Neural crest cell (in vitro differentiated cells): ENCODE measurements at regions not wholly inside any gene's neighbourhood (a gene's known extent, or its start where the extent isn't known, plus 50 kb on each side); places are given as distances from the start of the nearest gene placed in this dataset.

ENCODE experiments used
- DNase-seq: peaks from one replicate; pipeline ENCODE4 v3.0.0; 2021; ENCODE audit warnings: low read depth, mixed read lengths, low spot score
- H3K27ac Mint-ChIP-seq: one replicate; pipeline ENCODE4 v1.8.0; 2021; ENCODE audit warnings: mild to moderate bottlenecking, mixed read lengths; ENCODE audit not compliant: unreplicated experiment
- H3K27me3 Mint-ChIP-seq: 2 replicates; pipeline ENCODE4 v1.8.0; 2021; ENCODE audit warnings: low read depth, mild to moderate bottlenecking, mixed read lengths
- H3K36me3 Mint-ChIP-seq: 2 replicates; pipeline ENCODE4 v1.8.0; 2021; ENCODE audit warnings: low read depth, mild to moderate bottlenecking, mixed read lengths
- H3K4me1 Mint-ChIP-seq: 2 replicates; pipeline ENCODE4 v1.8.0; 2021; ENCODE audit warnings: mixed read lengths
- H3K4me3 Mint-ChIP-seq: one replicate; pipeline ENCODE4 v1.8.0; 2021; ENCODE audit warnings: mild to moderate bottlenecking, mixed read lengths
- H3K9me3 Mint-ChIP-seq: 2 replicates; pipeline ENCODE4 v1.8.0; 2021; ENCODE audit warnings: mixed read lengths
- CTCF ChIP-seq: fragments of 200-600 bp; sonication (generic); conservative IDR thresholded peaks from 2 replicates; pipeline ENCODE4 v1.5.0; 2021; ENCODE audit warnings: antibody characterized with exemption, mild to moderate bottlenecking

GRCh38 chr13:34502011-34502410, 440.1 kb upstream of the NBEA start:
- Mint-ChIP-seq H3K4me3 (no peak overlapping the region), H3K27ac (no peak overlapping the region), H3K36me3 (no peaks in the 10 kb centered on the region), H3K9me3 (peaks cover 4% of the 10 kb centered on the region), H3K4me1 (peaks cover 8% of the 10 kb centered on the region), H3K27me3 (no peaks in the 10 kb centered on the region)
- no peak for TF ChIP-seq CTCF
- DNase-seq: no peak

DNA sequence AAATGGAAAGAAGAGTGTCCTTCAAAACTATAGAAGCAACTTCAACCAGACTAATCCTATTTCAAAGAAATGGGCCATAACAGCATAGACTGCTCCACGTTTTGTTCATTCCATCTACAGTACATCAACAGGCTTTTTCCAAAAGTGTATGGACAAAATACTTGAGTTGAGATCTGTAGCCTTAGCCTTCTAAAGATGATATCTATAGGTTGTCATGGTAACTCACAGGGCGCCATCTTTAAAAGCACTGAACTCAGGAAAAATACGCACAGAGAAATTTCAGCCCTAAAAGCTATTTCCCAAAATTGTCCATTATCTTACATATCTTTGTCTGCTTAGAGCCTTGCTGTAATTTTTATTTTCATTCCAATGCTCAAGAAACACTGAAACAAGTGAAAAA, 439.4 kb upstream of the NBEA start:
- no peak for DNase-seq
- Mint-ChIP-seq H3K27me3 (no peaks in the 10 kb centered on the region), H3K36me3 (no peaks in the 10 kb centered on the region), H3K9me3 (peaks cover 9% of the 10 kb centered on the region), H3K4me3 (no peak overlapping the region), H3K27ac (no peak overlapping the region), H3K4me1 (peaks cover 8% of the 10 kb centered on the region)
- TF ChIP-seq CTCF: no peak

GRCh38 chr13:34506796-34507195, 435.3 kb upstream of the NBEA start:
- peaks cover 4% of the 10 kb centered on the region for H3K4me1 Mint-ChIP-seq
- no peaks in the 10 kb centered on the region for H3K36me3 Mint-ChIP-seq
- H3K27me3 Mint-ChIP-seq: no peaks in the 10 kb centered on the region
- TF ChIP-seq CTCF: no peak
- no peak for DNase-seq
- H3K27ac Mint-ChIP-seq: no peak overlapping the region
- peaks cover 17% of the 10 kb centered on the region for H3K9me3 Mint-ChIP-seq
- H3K4me3 Mint-ChIP-seq: no peak overlapping the region

- Mint-ChIP-seq H3K4me1 (peaks cover 4% of the 10 kb centered on the region), H3K27ac (no peak overlapping the region), H3K27me3 (no peaks in the 10 kb centered on the region), H3K4me3 (no peak overlapping the region), H3K9me3 (peaks cover 17% of the 10 kb centered on the region), H3K36me3 (no peaks in the 10 kb centered on the region)
- TF ChIP-seq CTCF: no peak
- no peak for DNase-seq
Measured at GRCh38 chr13:34507630-34508029, 434.4 kb upstream of the NBEA start.

DNA sequence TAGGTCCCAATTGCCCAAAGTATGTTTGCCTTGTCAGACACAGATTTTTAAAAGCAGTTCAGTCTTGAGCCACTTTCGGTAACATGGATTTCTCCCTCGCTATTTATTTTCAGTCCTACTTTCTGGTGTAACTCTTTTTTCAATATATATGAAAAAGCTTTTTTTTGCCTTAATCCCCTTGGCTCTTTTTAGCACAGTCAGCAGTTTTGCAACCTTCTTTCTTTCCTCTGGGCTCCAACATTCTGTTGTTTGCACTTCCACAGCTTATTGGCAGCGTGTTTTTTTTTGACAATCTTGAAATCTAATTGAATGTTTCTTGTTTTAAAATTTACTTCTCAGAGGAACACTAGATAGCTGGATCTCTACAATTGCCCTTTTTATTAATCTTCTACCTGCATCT, 429.3 kb upstream of the NBEA start:
- DNase-seq: no peak
- no peak for TF ChIP-seq CTCF
- Mint-ChIP-seq H3K27ac (no peak overlapping the region), H3K9me3 (peaks cover 8% of the 10 kb centered on the region), H3K4me3 (no peak overlapping the region), H3K27me3 (no peaks in the 10 kb centered on the region), H3K4me1 (no peaks in the 10 kb centered on the region), H3K36me3 (no peaks in the 10 kb centered on the region)

DNA sequence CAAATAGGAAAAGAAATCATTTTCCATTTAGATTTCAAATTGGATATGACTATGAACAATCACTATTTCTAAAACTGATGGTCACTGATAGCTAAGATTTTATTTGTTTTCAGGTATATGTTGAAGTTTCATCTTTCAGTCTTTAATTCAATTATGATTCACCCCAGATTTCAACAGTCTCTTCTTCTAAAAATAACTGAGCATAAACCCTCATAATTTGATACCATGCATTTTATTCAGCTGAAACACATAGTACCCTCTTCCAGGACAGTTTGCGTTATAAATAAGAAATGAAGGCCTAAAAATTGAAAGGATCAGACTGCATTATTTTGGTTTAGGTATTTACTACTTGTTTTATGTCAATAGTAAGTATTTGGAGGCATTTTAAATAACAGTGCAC, 428.5 kb upstream of the NBEA start:
- Mint-ChIP-seq H3K27ac (no peak overlapping the region), H3K36me3 (no peaks in the 10 kb centered on the region), H3K4me1 (no peaks in the 10 kb centered on the region), H3K4me3 (no peak overlapping the region), H3K9me3 (peaks cover 9% of the 10 kb centered on the region), H3K27me3 (no peaks in the 10 kb centered on the region)
- DNase-seq: no peak
- no peak for TF ChIP-seq CTCF
